Thyroid gland (tissue), 4 donors: ENCODE measurements at regions not wholly inside any gene's neighbourhood (a gene's known extent, or its start where the extent isn't known, plus 50 kb on each side); places are given as distances from the start of the nearest gene placed in this dataset.

Experiments used
- DNase-seq, 2 donors: peaks; one replicate each; pipeline ENCODE4 v3.0.0-alpha.2; 2019
- H3K27ac ChIP-seq, 3 donors: fragments of 200-600 bp; sonication (generic); 1 replicate in 2 of 3; 2 replicates in 1 of 3; pipeline ENCODE4 v1.5.1; 2016 to 2019; ENCODE audit warnings: mild to moderate bottlenecking in 1 of 3, moderate library complexity in 1 of 3
- H3K27me3 ChIP-seq: fragments of 200-600 bp; sonication (generic); one replicate; pipeline ENCODE4 v1.5.1; 2019
- H3K36me3 ChIP-seq, 2 donors: fragments of 200-600 bp; sonication (generic); one replicate each; pipeline ENCODE4 v1.5.1; 2016 to 2019
- H3K4me1 ChIP-seq, 2 donors: fragments of 200-600 bp; sonication (generic); one replicate each; pipeline ENCODE4 v1.5.1; 2017 to 2019
- H3K4me3 ChIP-seq, 3 donors: fragments of 200-600 bp; sonication (generic); replicated peaks in 1 of 3; 1 replicate in 2 of 3; 2 replicates in 1 of 3; pipeline ENCODE4 v1.5.1; 2016; ENCODE audit warnings: mild to moderate bottlenecking in 1 of 3
- H3K9me3 ChIP-seq: fragments of 200-600 bp; sonication (generic); one replicate; pipeline ENCODE4 v1.5.1; 2017
- POLR2A ChIP-seq, 2 donors: fragments of 450-650 bp; IDR thresholded peaks; one replicate each; pipeline ENCODE4 v1.6.1; 2017; ENCODE audit warnings: antibody characterized with exemption in 2 of 2, mild to moderate bottlenecking in 2 of 2, moderate library complexity in 1 of 2
- WGBS, 2 donors: methylation state at CpG; one replicate each; pipeline ENCODE4 v1.1.5; 2017; 5-methylcytosine and 5-hydroxymethylcytosine counted together
- intact Hi-C: fragments of 100-400 bp; cut with DNase I; formaldehyde crosslinking; loops from one replicate; pipeline ENCODE4 v1.15.1; 2023
- TF ChIP-seq, protein P1 (sequence below), 6 experiments: fragments of 200-600 bp in 3 of 6; fragments of 450-650 bp in 3 of 6; sonication (generic) in 3 of 6; IDR thresholded peaks; one replicate each; pipeline ENCODE4 v1.5.1; 2016 to 2019; ENCODE audit warnings: antibody characterized with exemption in 6 of 6, mild to moderate bottlenecking in 2 of 6, inconsistent platforms in 1 of 6, moderate library complexity in 1 of 6

DNA sequence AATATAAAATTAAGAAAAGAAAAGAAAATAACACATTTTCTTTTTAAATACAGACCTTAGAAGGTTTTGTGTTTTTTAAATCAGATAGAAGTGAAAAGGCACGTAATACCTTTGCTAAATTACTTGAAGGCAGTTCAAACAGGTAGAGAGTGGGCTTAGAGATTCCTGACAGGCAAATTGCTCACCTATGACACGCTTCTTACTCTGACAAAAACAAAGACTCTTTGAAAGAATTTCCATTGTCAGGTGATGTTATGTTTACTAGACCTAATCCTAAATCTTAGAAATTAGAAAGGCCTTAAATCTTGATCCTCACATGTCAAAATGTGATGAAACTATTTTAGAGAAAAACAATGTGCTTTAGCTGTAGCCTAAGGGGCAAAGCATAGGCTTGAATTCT lies 522.9 kb downstream of the SOX11 start:
- H3K27ac ChIP-seq, result peak overlapping the region; percentile 59 to 71 (median 67)
- no peak overlapping the region for H3K4me3 ChIP-seq
- H3K9me3 ChIP-seq, result no peaks in the 10 kb centered on the region
- WGBS, 2 donors, result 41 to 52% methylated on average over 2 of the region's 2 CpGs
- intact Hi-C loops, result no loop called here
- no peaks in the 10 kb centered on the region for H3K36me3 ChIP-seq
- H3K27me3 ChIP-seq, result no peaks in the 10 kb centered on the region
- no peak for TF ChIP-seq POLR2A (IDR thresholded peaks at IDR 0.05)
- TF ChIP-seq, protein P1, sequence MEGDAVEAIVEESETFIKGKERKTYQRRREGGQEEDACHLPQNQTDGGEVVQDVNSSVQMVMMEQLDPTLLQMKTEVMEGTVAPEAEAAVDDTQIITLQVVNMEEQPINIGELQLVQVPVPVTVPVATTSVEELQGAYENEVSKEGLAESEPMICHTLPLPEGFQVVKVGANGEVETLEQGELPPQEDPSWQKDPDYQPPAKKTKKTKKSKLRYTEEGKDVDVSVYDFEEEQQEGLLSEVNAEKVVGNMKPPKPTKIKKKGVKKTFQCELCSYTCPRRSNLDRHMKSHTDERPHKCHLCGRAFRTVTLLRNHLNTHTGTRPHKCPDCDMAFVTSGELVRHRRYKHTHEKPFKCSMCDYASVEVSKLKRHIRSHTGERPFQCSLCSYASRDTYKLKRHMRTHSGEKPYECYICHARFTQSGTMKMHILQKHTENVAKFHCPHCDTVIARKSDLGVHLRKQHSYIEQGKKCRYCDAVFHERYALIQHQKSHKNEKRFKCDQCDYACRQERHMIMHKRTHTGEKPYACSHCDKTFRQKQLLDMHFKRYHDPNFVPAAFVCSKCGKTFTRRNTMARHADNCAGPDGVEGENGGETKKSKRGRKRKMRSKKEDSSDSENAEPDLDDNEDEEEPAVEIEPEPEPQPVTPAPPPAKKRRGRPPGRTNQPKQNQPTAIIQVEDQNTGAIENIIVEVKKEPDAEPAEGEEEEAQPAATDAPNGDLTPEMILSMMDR (IDR thresholded peaks at IDR 0.05), result no peak
- peaks cover 12 to 38% of the 10 kb centered on the region in 2 donors for H3K4me1 ChIP-seq
- no peak for DNase-seq

DNA sequence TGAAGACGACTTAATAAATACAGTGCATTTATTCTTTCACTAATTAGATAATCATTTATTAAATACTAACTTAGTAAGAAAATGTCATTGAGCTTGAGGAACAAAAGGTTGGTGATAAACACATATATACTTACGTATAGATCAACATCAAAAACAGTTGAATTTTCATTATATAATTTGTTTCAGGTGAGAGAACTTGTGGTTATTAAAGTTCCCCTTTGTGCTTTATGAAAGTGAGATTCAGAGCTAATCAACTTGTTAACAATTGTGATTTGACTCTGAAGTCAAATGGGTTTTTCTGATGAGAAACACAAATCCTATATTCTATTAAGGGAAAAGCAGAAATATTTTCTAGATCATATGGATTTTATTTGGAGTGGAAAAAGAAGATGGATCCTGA lies 524.0 kb downstream of the SOX11 start:
- Histone ChIP-seq H3K27me3 (no peaks in the 10 kb centered on the region), H3K27ac (no peak overlapping the region), H3K9me3 (no peaks in the 10 kb centered on the region), H3K4me3 (no peak overlapping the region), H3K36me3 (no peaks in the 10 kb centered on the region), H3K4me1 (peaks cover 12 to 35% of the 10 kb centered on the region in 2 donors)
- intact Hi-C loops, result no loop called here
- 89 to 96% methylated on average over 2 of the region's 2 CpGs for WGBS, 2 donors
- no peak for DNase-seq
- TF ChIP-seq, protein P1 (IDR thresholded peaks at IDR 0.05), result no peak
- TF ChIP-seq POLR2A (IDR thresholded peaks at IDR 0.05), result no peak

DNA sequence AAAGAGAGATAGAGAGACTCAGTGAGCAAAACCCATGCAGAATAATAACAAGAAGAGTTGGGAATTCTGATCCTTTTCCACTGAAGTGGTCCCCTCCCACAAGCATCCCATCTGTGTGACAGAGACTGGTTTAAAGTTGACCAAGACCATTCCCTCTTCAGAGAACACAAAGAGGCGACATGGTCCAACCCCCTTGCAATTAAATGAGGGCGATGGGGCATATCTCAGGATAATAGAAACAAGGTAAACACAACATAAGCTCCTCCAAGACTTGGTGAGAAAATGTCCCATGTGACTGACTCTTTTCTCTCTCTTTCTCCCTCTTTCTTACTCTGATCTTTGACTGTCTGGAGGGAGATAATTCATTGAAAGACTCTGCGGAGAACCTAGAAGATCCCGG lies 526.7 kb downstream of the SOX11 start:
- 92 to 96% methylated on average over 4 of the region's 4 CpGs for WGBS, 2 donors
- TF ChIP-seq, protein P1 (IDR thresholded peaks at IDR 0.05), result no peak
- no peak for TF ChIP-seq POLR2A (IDR thresholded peaks at IDR 0.05)
- Histone ChIP-seq H3K36me3 (no peaks in the 10 kb centered on the region), H3K9me3 (no peaks in the 10 kb centered on the region), H3K27ac (no peak overlapping the region), H3K4me3 (no peak overlapping the region), H3K4me1 (peaks cover 5 to 19% of the 10 kb centered on the region in 2 donors), H3K27me3 (no peaks in the 10 kb centered on the region)
- intact Hi-C loops, result no loop called here
- DNase-seq, result no peak

DNA sequence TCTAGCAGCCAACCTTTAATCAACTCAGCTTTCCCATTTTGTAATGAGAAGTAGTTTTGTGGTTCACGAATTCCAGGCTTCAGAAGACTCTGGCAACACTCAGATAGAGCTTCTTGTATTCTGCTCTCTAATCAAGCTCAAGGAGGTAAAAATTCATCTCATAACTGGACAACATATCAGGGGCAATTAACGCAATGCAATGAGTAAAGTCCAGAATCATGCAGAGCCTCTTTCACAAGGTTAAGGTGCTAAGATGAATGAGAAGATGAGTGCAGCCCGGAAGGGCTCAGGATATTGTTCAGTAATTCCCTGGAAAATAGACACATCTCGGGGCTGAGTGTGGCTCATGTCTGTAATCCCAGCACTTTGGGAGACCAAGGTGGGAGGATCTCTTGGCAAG lies 527.7 kb downstream of the SOX11 start:
- Histone ChIP-seq H3K9me3 (no peaks in the 10 kb centered on the region), H3K27me3 (no peaks in the 10 kb centered on the region), H3K27ac (no peak overlapping the region), H3K36me3 (no peaks in the 10 kb centered on the region), H3K4me3 (no peak overlapping the region), H3K4me1 (peaks cover 11 to 16% of the 10 kb centered on the region in 2 donors)
- intact Hi-C loops, result no loop called here
- WGBS, 2 donors, result 91 to 96% methylated on average over 4 of the region's 4 CpGs
- DNase-seq, result no peak
- TF ChIP-seq, protein P1 (IDR thresholded peaks at IDR 0.05), result no peak
- TF ChIP-seq POLR2A (IDR thresholded peaks at IDR 0.05), result no peak

DNA sequence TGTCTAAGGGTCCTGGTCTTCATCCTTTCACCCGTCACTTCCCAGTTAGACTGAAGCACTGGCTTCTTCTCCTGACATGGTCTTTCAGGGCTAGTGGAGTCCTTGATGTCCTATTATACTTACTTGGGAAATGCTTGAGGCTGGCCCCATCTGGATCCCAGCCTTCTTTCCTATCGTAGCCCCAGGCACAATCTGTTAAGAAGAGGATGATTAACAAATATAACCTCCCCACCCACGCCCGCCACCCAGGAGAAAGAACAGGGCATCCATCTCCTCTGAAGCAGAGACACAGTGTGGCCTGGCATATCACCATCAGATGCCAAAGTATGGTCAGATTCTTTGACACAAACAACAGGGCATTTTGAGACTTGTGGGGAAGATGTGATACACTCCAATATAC lies 530.1 kb downstream of the SOX11 start:
- Histone ChIP-seq H3K27ac (no peak overlapping the region), H3K36me3 (no peaks in the 10 kb centered on the region), H3K27me3 (no peaks in the 10 kb centered on the region), H3K4me1 (peaks cover 10 to 11% of the 10 kb centered on the region in 2 donors), H3K4me3 (no peak overlapping the region), H3K9me3 (no peaks in the 10 kb centered on the region)
- WGBS, 2 donors, result 91 to 93% methylated on average over 4 of the region's 4 CpGs
- intact Hi-C loops, result no loop called here
- TF ChIP-seq POLR2A (IDR thresholded peaks at IDR 0.05), result no peak
- TF ChIP-seq, protein P1 (IDR thresholded peaks at IDR 0.05), result no peak
- no peak for DNase-seq
